ENCODE measurements at regions not wholly inside any gene's neighbourhood (a gene's known extent, or its start where the extent isn't known, plus 50 kb on each side); places are given as distances from the start of the nearest gene placed in this dataset.

DNA sequence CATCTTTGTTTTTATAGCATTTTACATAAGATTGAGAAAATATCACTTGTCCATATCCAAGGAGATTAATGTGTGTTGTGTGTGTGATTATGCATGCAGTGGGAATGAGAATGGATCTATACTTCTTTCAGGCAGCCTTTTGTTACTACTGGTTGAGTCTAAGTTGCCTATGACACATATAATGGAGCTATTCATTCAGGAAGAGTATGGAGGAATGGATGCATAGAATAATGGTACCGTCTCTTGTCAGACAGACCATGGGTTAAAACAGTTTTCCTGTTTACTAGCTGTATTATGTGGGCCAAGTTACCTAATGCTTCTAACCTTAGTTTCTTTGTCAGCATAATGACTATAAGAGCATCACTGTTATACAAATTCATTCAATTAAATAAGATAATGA is 155.4 kb upstream of the KYNU start:
- TF ChIP-seq, protein P1, sequence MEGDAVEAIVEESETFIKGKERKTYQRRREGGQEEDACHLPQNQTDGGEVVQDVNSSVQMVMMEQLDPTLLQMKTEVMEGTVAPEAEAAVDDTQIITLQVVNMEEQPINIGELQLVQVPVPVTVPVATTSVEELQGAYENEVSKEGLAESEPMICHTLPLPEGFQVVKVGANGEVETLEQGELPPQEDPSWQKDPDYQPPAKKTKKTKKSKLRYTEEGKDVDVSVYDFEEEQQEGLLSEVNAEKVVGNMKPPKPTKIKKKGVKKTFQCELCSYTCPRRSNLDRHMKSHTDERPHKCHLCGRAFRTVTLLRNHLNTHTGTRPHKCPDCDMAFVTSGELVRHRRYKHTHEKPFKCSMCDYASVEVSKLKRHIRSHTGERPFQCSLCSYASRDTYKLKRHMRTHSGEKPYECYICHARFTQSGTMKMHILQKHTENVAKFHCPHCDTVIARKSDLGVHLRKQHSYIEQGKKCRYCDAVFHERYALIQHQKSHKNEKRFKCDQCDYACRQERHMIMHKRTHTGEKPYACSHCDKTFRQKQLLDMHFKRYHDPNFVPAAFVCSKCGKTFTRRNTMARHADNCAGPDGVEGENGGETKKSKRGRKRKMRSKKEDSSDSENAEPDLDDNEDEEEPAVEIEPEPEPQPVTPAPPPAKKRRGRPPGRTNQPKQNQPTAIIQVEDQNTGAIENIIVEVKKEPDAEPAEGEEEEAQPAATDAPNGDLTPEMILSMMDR (IDR thresholded peaks at IDR 0.05), result no peak
- TF ChIP-seq POLR2A (IDR thresholded peaks at IDR 0.05), result no peak

All from adrenal gland (tissue), 5 donors.